ENCODE measurements at regions not wholly inside any gene's neighbourhood (a gene's known extent, or its start where the extent isn't known, plus 50 kb on each side); places are given as distances from the start of the nearest gene placed in this dataset.
A peak's percentile ranks its signal among the peaks of the same experiment; 100 is the strongest.

DNA sequence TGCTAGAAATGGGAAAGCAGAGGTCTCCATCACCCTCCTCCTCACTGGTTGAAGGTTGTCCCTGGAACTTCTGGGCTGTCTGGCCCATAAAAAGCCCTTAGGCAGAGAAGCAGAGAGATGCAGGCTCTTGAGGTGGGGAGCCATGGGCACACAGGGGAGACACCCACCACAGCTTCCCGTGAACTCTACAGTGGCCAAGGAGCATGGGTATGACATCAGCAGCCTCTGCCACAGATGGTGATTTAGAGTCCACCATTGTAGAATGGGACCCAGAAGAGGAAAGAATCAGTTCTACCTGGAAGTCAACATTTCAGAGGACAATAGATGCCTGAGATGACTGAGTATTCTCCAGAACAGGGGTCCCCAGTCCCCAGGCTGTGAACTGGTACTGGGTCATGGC is 105.6 kb upstream of the LRRN1 start:
- Histone ChIP-seq H3K9ac (no peak overlapping the region), H3K9me3 (replicated peaks in 1 of 11) (peaks cover 0 to 9% (median 0%) of the 10 kb centered on the region in 11 experiments; a peak in 3 of 22 replicates)

DNA sequence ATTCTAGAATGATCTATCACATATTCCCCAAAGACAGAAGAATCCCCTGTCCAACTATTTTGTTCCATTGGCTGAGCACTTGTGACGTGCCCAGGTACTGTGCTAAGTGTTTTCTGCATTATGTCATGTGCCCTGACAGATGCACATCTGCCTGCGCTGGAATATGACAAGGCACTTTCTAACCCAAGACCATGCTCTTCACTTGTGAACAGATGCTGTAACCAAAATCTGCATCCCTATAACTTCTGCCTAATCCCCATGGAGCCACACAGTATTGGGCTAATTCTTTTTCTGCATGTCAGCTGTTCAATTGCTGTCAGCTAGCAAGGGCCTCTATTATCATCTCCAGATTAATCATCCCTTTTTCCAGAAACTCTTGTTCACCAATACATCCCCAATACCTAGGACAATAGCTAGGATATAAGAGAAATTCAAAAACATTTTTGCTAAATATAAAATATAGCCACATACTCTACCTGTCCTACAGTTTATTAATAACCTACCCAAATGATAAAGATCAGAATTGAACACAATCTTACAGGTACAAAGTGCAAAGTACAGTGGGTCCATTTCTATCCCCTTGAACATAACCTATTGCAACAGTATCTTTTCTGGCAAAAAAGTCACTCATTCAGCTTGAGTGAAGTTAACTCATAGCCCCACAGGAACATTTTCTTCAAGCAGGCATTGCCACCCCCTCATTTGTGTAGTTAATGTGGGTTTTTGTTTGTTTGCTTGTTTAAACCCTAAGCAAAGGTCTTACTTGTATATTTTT is 109.4 kb upstream of the LRRN1 start:
- no peak for TF ChIP-seq Cebpa-rat (IDR thresholded peaks at IDR 0.05)

More for the DNA sequence above, 105.6 kb upstream of the LRRN1 start:
- no peaks in the 10 kb centered on the region for H3K36me3 ChIP-seq
- H3K4me2 ChIP-seq: no peak overlapping the region
- H3K27me3 ChIP-seq: no peaks in the 10 kb centered on the region
- no peak overlapping the region for H3K4me3 ChIP-seq
- TF ChIP-seq Cebpa-rat (IDR thresholded peaks at IDR 0.05): no peak
- H3K27ac ChIP-seq: no peak overlapping the region
- H4K20me1 ChIP-seq: no peaks in the 10 kb centered on the region
- no peaks in the 10 kb centered on the region for H3K4me1 ChIP-seq

DNA sequence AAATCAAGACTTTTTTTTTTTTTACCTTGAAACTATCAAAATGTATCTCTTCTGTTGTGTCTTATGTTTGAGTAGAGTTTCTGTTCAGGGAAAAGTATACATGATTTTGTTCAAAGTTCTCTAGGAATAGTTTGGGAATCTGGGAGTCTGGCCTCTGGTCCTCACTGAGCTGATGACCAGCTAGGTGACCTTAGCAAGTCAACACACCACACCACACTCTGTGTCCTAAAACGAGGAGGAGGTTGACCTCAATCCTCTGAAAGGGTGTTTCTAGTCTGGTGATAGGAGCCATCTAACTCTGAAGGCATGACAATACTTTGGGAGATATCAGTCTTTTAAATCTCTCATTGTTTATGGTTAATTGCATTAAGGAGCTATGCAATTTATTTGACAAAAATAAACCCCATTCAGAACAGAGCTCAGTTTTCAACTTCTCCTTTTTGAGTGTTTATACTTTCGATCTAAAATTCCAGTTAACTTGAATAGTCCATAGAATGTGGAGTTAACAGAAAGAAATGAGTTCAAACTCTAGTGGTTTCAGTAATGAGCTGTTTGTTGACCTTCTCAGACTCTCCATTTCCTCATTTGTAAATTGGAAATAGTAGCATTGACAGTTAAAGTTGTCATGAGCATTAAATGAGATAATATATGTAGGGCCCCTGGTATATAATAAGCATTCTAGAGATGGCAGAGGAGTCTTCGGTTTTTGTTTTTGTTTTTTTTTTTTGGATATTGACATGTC is 112.2 kb upstream of the LRRN1 start:
- Histone ChIP-seq H3K9me3 (replicated peaks in 1 of 11) (peaks cover 0 to 7% (median 0%) of the 10 kb centered on the region in 11 experiments; a peak in 1 of 22 replicates), H3K4me3 (no peak overlapping the region), H4K20me1 (no peaks in the 10 kb centered on the region), H3K27ac (no peak overlapping the region), H3K9ac (no peak overlapping the region), H3K36me3 (no peaks in the 10 kb centered on the region), H3K4me1 (no peaks in the 10 kb centered on the region), H3K27me3 (no peaks in the 10 kb centered on the region), H3K4me2 (no peak overlapping the region; a peak in 1 of 22 replicates)
- no peak for TF ChIP-seq Cebpa-rat (IDR thresholded peaks at IDR 0.05)

More for the DNA sequence above, 109.4 kb upstream of the LRRN1 start:
- no peaks in the 10 kb centered on the region for H4K20me1 ChIP-seq
- no peak overlapping the region for H3K4me2 ChIP-seq
- H3K4me1 ChIP-seq: no peaks in the 10 kb centered on the region
- no peak overlapping the region for H3K4me3 ChIP-seq
- peaks cover 0 to 9% (median 0%) of the 10 kb centered on the region in 11 experiments; a peak in 3 of 22 replicates for H3K9me3 ChIP-seq (replicated peaks in 1 of 11)
- H3K27me3 ChIP-seq: no peaks in the 10 kb centered on the region
- no peaks in the 10 kb centered on the region for H3K36me3 ChIP-seq
- no peak overlapping the region for H3K9ac ChIP-seq
- no peak overlapping the region for H3K27ac ChIP-seq

DNA sequence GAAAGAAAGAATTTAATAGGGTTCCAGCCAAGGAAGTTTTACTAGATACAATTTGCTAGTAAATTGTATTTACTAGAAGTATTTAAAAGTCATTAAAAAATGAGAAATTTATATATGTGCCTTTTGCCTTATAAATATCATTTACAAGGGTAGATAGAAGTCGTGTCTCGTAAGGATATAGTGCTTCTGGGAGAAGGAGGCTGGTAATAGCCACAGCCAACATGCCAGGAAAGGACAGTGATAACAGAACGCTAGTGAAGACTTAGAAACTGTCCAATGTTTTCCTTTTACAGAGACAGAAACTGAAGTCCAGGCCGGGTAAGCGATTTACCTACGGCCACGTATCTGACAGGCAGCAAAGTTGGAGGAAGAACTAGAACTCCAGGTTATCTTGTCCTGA is 113.5 kb upstream of the LRRN1 start:
- peaks cover 0 to 7% (median 0%) of the 10 kb centered on the region in 11 experiments; a peak in 2 of 22 replicates for H3K9me3 ChIP-seq (replicated peaks in 1 of 11)
- no peak overlapping the region for H3K4me2 ChIP-seq
- H3K27me3 ChIP-seq: no peaks in the 10 kb centered on the region
- H3K4me3 ChIP-seq: no peak overlapping the region
- H4K20me1 ChIP-seq: no peaks in the 10 kb centered on the region
- H3K4me1 ChIP-seq: no peaks in the 10 kb centered on the region
- H3K36me3 ChIP-seq: no peaks in the 10 kb centered on the region
- no peak overlapping the region for H3K9ac ChIP-seq
- H3K27ac ChIP-seq: no peak overlapping the region
- TF ChIP-seq Cebpa-rat (IDR thresholded peaks at IDR 0.05): no peak

DNA sequence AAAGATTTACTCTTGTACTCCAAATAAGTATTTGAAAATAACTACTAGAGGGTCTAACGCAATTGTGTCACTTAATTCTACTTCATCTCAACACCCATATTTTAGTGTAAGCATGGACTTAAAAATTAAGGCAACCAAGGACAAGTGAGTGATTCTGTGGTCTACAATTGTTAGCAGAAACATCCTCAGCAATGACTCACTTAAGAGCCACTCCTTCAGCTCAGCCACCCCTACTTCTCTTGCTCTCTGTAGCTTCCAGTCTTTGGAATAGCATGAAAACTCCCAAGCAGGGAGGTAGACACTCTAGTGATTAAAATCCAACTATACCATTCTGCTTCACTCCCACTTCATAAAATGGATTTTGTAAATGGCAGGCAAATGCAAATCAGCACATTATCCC is 116.0 kb upstream of the LRRN1 start:
- Histone ChIP-seq H3K36me3 (no peaks in the 10 kb centered on the region), H3K27me3 (no peaks in the 10 kb centered on the region), H3K9ac (no peak overlapping the region), H3K4me3 (no peak overlapping the region), H4K20me1 (no peaks in the 10 kb centered on the region), H3K27ac (no peak overlapping the region), H3K4me2 (no peak overlapping the region), H3K4me1 (no peaks in the 10 kb centered on the region), H3K9me3 (replicated peaks in 1 of 11) (peaks cover 0 to 3% (median 0%) of the 10 kb centered on the region in 11 experiments; a peak in 1 of 22 replicates)
- TF ChIP-seq Cebpa-rat (IDR thresholded peaks at IDR 0.05): no peak

DNA sequence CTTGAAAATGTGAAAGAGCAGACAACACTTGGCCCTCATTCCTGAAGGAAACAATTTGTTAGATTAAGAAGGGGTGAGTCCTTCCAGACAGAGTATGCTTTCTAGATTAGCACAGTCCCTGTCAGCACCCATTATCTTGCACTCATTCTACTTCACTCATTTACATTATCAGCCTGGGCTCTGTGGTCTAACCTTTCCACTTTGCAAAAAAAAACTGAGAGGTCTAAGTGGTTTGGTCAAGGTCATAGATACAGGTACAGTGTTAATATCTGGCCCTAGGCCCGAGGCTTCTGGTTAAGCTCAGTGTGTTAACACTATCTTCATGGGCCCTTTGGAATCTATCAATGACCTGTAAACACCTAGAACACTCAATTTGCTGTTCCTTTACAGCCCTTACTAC is 123.4 kb upstream of the LRRN1 start:
- TF ChIP-seq Cebpa-rat (IDR thresholded peaks at IDR 0.05): no peak
- no peaks in the 10 kb centered on the region for H3K27me3 ChIP-seq
- no peaks in the 10 kb centered on the region for H4K20me1 ChIP-seq
- H3K9me3 ChIP-seq (replicated peaks in 1 of 11): no peaks in the 10 kb centered on the region
- no peaks in the 10 kb centered on the region for H3K36me3 ChIP-seq
- no peaks in the 10 kb centered on the region for H3K4me1 ChIP-seq
- H3K9ac ChIP-seq: no peak overlapping the region
- no peak overlapping the region for H3K4me2 ChIP-seq
- no peak overlapping the region for H3K27ac ChIP-seq
- no peak overlapping the region for H3K4me3 ChIP-seq

DNA sequence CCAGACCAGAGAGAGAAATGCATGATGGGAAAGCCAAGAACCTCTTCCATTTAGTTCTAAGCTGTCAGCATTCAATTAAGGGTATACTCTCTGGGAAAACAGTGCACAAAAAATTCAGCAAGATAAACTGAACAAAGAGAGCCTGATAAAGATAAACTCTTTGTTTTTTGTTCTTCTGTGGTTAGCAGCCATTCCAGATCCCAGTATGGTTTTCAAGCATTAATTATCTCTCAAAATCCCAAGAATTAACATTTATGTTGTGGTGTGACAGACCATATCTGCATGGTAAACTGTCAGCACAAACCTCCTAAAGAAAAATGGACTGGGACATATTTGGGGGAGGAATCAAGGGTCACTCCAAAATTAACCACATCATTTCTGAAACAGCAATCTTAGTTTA is 124.0 kb upstream of the LRRN1 start:
- H3K27ac ChIP-seq: no peak overlapping the region
- H3K4me3 ChIP-seq: no peak overlapping the region
- TF ChIP-seq Cebpa-rat (IDR thresholded peaks at IDR 0.05): no peak
- no peaks in the 10 kb centered on the region for H4K20me1 ChIP-seq
- no peaks in the 10 kb centered on the region for H3K4me1 ChIP-seq
- H3K9me3 ChIP-seq (replicated peaks in 1 of 11): peaks cover 0 to 2% (median 0%) of the 10 kb centered on the region in 11 experiments; a peak in 3 of 22 replicates
- H3K9ac ChIP-seq: no peak overlapping the region
- H3K27me3 ChIP-seq: no peaks in the 10 kb centered on the region
- no peak overlapping the region for H3K4me2 ChIP-seq
- H3K36me3 ChIP-seq: no peaks in the 10 kb centered on the region

DNA sequence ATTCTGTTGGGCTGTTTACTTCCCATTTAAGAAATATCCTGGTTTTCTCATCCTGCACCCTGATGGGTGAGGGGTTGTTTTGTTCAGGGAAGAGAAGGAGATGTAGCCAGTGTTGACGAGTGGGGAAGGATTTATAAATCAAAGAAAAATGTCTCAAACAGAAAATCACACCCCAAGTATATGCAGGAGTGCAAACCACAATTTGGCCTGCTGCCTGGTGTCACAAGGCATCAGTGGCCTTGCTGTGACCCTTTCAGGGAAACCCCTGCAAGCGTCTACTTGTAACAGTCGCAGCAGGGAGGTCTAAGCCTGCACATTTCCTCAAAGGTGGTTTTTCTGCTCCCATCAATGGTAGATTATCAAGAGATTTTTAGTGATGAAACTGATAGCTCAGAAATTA is 132.6 kb upstream of the LRRN1 start:
- no peak overlapping the region for H3K4me3 ChIP-seq
- no peak for TF ChIP-seq Cebpa-rat (IDR thresholded peaks at IDR 0.05)
- H3K36me3 ChIP-seq: no peaks in the 10 kb centered on the region
- H4K20me1 ChIP-seq: no peaks in the 10 kb centered on the region
- no peak overlapping the region for H3K9ac ChIP-seq
- no peak overlapping the region for H3K27ac ChIP-seq
- peaks cover 0 to 20% (median 7%) of the 10 kb centered on the region in 11 experiments; a peak in 9 of 22 replicates for H3K9me3 ChIP-seq (replicated peaks in 1 of 11)
- peak overlapping the region; percentile 39 to 70 (median 53) for H3K4me2 ChIP-seq
- peaks cover 10 to 20% (median 12%) of the 10 kb centered on the region in 10 experiments for H3K4me1 ChIP-seq
- H3K27me3 ChIP-seq: no peaks in the 10 kb centered on the region

DNA sequence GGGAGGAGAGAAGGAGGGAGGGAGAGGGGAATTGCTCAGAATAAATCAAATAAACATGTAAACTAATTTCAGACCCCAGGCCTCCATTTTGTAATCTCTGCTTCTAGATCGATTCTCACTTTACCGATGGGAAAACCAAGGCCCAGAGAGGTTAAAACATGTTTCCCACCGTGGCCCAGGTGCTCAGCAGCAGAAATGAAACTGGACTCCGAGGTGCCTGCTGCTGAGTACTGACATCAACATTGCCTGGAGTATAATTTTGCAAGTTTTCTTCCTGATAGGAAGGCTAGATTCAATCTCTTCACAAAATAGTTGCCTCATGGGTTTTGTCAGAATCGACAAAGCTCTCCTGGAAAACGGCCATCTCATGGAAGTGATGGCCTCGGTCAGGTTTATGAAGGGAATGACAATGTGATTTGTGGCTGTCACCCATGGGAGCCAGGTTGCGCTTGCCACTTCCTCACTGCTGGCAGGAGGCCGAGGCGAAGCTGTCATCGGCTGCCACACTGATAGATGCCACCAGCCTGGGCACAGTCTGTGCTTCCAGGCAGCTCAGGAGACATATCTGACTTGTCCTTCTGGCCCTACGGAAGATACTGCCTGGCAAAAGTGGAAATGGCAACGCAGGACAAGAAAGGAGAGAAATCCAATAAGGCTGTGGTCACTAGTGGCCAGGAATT is 133.1 kb upstream of the LRRN1 start:
- Histone ChIP-seq H3K27me3 (no peaks in the 10 kb centered on the region), H3K4me1 (peaks cover 10 to 20% (median 12%) of the 10 kb centered on the region in 10 experiments), H3K4me3 (no peak overlapping the region), H3K4me2 (peak overlapping the region; percentile 39 to 70 (median 53)), H3K27ac (no peak overlapping the region), H3K9me3 (replicated peaks in 1 of 11) (peaks cover 0 to 20% (median 7%) of the 10 kb centered on the region in 11 experiments; a peak in 9 of 22 replicates), H3K36me3 (no peaks in the 10 kb centered on the region), H4K20me1 (no peaks in the 10 kb centered on the region), H3K9ac (no peak overlapping the region)
- TF ChIP-seq Cebpa-rat (IDR thresholded peaks at IDR 0.05): no peak
